GM12873 (cell line): ENCODE measurements at regions not wholly inside any gene's neighbourhood (a gene's known extent, or its start where the extent isn't known, plus 50 kb on each side); places are given as distances from the start of the nearest gene placed in this dataset.

Experiments
- TF ChIP-seq, protein P1 (sequence below): IDR thresholded peaks from 2 replicates; pipeline ENCODE4 v1.5.1; 2012; ENCODE audit warnings: low read depth, mild to moderate bottlenecking, moderate library complexity, low read length, control low read depth; ENCODE audit not compliant: insufficient read depth; ENCODE audit errors: missing control alignments

DNA sequence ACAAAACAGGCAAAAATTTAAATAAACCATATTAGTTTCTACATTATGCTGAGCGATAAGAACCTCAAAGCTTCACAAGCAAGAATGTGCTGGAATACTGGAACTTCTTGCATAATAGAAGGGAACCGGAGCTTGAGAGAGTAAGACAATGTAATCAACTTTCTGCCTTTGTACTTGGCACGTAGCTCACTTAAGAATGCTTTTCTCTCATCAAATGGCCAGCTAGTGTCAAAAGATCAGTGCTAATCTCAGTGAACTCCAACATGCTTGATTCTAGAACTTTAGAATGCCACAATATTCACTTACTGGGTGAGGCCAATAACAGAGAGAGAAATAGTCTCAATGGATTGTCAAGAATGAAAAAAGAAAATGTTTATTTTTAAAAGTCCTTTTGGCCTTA is 486.1 kb upstream of the LRRC7 start:
- TF ChIP-seq, protein P1, sequence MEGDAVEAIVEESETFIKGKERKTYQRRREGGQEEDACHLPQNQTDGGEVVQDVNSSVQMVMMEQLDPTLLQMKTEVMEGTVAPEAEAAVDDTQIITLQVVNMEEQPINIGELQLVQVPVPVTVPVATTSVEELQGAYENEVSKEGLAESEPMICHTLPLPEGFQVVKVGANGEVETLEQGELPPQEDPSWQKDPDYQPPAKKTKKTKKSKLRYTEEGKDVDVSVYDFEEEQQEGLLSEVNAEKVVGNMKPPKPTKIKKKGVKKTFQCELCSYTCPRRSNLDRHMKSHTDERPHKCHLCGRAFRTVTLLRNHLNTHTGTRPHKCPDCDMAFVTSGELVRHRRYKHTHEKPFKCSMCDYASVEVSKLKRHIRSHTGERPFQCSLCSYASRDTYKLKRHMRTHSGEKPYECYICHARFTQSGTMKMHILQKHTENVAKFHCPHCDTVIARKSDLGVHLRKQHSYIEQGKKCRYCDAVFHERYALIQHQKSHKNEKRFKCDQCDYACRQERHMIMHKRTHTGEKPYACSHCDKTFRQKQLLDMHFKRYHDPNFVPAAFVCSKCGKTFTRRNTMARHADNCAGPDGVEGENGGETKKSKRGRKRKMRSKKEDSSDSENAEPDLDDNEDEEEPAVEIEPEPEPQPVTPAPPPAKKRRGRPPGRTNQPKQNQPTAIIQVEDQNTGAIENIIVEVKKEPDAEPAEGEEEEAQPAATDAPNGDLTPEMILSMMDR, result no peak

DNA sequence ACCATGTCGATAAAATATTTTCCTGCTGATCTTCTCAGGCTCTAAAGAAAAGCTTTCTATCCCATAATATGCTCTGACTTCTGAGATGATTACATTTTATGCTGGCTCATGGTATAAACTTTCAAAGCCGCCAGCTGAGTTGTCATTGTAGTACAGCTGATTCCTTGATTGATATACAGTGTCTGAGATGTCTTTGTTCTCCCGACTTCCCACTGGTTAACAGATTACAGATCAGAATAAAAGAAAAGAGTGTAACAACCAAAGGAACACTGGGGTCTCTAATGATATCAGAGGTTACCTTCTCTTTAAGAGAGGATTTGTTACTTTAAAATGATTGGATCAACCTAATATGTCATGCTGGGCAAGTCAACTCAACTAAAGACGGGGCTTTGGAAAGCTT is 485.4 kb upstream of the LRRC7 start:
- TF ChIP-seq, protein P1, result no peak

DNA sequence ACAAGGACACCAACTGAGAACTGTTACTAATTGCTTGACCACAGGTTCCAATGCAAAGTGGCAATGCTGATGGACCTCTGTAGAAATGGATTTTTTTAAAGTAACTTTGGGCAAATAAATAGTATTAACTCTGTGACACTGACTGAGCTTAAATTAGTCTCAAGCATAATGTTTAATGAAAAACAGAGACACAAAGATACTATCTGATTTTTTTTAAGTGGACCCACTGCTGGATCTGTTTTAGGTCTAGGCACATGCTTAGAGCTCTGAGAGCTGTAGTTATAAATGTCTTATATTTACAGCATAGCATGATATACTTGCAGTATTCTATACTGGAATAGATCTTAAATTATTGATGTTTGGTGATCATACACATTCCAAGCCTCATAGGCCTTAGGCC is 481.6 kb upstream of the LRRC7 start:
- TF ChIP-seq, protein P1, result no peak

- TF ChIP-seq, protein P1, result no peak
Observed at GRCh38 chr1:69088571-69088970, 479.2 kb upstream of the LRRC7 start.

- TF ChIP-seq, protein P1, result no peak
Observed at GRCh38 chr1:69090170-69090569, 477.6 kb upstream of the LRRC7 start.

- TF ChIP-seq, protein P1, result no peak
Observed at GRCh38 chr1:69090752-69091151, 477.0 kb upstream of the LRRC7 start.

DNA sequence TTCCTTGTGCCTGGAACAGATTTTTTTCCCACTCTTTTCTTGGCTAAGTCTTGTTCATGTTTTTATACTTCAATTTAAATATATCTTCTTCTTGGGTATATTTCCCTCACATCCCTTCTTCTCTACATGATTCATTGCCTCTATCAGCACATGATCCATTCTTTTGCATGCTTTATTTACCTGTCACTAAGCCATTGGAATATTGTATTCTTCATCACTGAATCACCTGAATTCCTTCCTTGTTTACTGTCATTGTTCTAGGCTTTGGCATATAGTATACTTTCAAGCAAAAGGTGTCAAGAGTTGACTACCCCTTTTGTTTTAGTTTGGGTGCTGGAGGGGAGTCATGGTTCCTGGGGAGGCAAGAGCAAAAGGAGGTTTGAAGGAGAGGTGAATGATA is 464.5 kb upstream of the LRRC7 start:
- TF ChIP-seq, protein P1, result no peak

DNA sequence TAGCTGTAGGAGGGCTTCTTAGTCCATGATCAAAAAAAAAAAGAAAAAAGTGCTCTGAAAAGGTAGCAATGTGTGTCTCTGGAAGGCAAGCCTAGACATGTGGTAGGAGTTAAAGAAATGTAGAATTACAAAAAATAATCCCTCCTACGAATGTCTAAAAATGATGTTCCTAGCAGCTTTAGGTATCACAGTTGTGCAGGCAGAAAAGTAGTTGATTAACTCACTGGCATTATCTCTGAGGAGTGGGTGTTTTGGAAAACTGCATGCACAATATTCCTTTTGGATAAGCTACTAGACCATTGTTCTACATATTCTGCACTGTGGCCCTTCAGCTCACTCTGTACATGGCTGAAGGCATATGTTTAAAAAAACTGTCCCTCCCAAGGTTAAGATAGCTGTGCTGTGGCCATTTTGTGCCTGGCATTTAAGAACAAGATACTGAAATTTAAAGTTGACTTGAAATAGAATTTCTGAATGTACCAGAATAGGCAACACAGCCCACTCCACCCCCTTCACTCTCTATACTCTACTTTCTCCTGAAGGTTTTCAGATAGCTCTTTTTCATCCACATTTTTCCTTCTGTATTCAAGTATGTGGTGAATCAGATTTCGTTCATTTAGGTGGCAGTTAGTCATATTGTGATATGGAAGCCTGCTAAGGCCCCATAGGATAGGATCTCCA is 463.9 kb upstream of the LRRC7 start:
- TF ChIP-seq, protein P1, result no peak
